MCF 10A (cell line): ENCODE measurements at regions not wholly inside any gene's neighbourhood (a gene's known extent, or its start where the extent isn't known, plus 50 kb on each side); places are given as distances from the start of the nearest gene placed in this dataset.

Experiments used
- BruUV-seq: library from RNA; stranded (reverse); fragments of 400-500 nt; replicated peaks from 2 replicates; lab custom pipeline; 2021; lab: Mats Ljungman, UMichigan
- CTCF ChIA-PET: fragments of 300-600 bp; sonication (Branson Sonifier 250); formaldehyde crosslinking; extraction: SDS; loops from one replicate; lab custom pipeline; 2021; ENCODE audit warnings: antibody characterized with exemption, inconsistent platforms; lab: Yijun Ruan, JAX
- POLR2A ChIA-PET: fragments of 300-600, 350-650 bp; sonication (Branson Sonifier 250); formaldehyde crosslinking; extraction: SDS; loops from one replicate; lab custom pipeline; 2020; ENCODE audit warnings: antibody characterized with exemption, inconsistent platforms; lab: Yijun Ruan, JAX
- DNase-seq: peaks from one replicate; pipeline ENCODE4 v3.0.0-alpha.2; 2018; ENCODE audit not compliant: unreplicated experiment
- H3K27ac Mint-ChIP-seq: one replicate; pipeline ENCODE4 v1.8.0; 2022; ENCODE audit warnings: mild to moderate bottlenecking, low read depth, mixed read lengths; ENCODE audit not compliant: unreplicated experiment
- H3K27me3 Mint-ChIP-seq: one replicate; pipeline ENCODE4 v1.8.0; 2022; ENCODE audit warnings: mixed read lengths; ENCODE audit not compliant: insufficient read depth, unreplicated experiment
- H3K36me3 Mint-ChIP-seq: one replicate; pipeline ENCODE4 v1.8.0; 2022; ENCODE audit warnings: mild to moderate bottlenecking, moderate library complexity, mixed read lengths; ENCODE audit not compliant: insufficient read depth, unreplicated experiment
- H3K4me1 Mint-ChIP-seq: one replicate; pipeline ENCODE4 v1.8.0; 2022; ENCODE audit warnings: mixed read lengths; ENCODE audit not compliant: insufficient read depth, unreplicated experiment
- H3K4me3 Mint-ChIP-seq: one replicate; pipeline ENCODE4 v1.8.0; 2022; ENCODE audit warnings: mild to moderate bottlenecking, moderate library complexity, mixed read lengths; ENCODE audit not compliant: unreplicated experiment
- H3K9me3 Mint-ChIP-seq: one replicate; pipeline ENCODE4 v1.8.0; 2022; ENCODE audit warnings: mixed read lengths; ENCODE audit not compliant: unreplicated experiment
- intact Hi-C: fragments of 100-400 bp; cut with micrococcal nuclease; formaldehyde crosslinking; loops from 2 replicates; pipeline ENCODE4 v1.14.1; 2022
- TF ChIP-seq, protein P1 (sequence below): fragments of 200-600 bp; IDR thresholded peaks from one replicate; pipeline ENCODE4 v1.8.0; 2022; ENCODE audit warnings: antibody characterized with exemption, mild to moderate bottlenecking; ENCODE audit not compliant: unreplicated experiment

DNA sequence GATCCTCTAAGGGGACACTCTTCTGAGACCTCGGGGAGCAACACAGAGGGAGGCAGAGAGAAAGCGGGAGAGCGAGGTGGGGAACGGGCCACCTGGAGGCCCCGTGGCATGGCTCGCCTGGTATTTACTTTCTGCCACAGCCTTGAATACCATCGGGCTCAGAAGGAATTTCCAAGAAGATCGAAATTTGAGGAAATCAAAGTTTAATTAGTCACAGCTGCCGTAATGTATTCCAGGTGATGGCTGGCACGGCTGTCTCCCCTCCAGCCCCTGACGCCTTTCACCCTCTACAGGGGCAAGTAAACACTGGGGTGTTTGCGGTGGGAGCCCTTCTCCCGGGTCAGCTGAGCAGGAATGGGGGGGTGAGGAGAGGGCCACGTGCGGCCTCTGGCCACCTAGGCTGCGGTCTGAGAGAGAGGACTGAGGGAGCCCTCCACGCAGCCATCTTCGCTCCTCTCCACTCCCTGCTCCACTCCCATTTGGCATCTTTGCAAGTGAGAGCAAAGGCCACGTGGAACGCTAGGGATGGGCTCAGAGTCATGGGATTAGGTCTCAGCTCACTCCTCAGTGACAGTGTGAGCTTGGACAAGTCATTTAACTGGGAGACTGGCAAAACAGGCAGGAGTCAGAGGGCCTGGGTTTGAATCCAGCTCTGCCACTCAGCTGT is 125.2 kb downstream of the SYF2 start:
- H3K36me3 Mint-ChIP-seq = no peaks in the 10 kb centered on the region
- H3K27me3 Mint-ChIP-seq = peaks cover 40% of the 10 kb centered on the region
- TF ChIP-seq, protein P1, sequence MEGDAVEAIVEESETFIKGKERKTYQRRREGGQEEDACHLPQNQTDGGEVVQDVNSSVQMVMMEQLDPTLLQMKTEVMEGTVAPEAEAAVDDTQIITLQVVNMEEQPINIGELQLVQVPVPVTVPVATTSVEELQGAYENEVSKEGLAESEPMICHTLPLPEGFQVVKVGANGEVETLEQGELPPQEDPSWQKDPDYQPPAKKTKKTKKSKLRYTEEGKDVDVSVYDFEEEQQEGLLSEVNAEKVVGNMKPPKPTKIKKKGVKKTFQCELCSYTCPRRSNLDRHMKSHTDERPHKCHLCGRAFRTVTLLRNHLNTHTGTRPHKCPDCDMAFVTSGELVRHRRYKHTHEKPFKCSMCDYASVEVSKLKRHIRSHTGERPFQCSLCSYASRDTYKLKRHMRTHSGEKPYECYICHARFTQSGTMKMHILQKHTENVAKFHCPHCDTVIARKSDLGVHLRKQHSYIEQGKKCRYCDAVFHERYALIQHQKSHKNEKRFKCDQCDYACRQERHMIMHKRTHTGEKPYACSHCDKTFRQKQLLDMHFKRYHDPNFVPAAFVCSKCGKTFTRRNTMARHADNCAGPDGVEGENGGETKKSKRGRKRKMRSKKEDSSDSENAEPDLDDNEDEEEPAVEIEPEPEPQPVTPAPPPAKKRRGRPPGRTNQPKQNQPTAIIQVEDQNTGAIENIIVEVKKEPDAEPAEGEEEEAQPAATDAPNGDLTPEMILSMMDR = no peak
- H3K4me3 Mint-ChIP-seq = no peak overlapping the region
- intact Hi-C loops = no loop called here
- CTCF ChIA-PET = interaction anchor here (0.6 kb wide), 1 partner anchor 109 kb away, joined by 3 read pairs; no protein-coding TSS in a partner anchor
- H3K9me3 Mint-ChIP-seq = peaks cover 16% of the 10 kb centered on the region
- H3K4me1 Mint-ChIP-seq = no peaks in the 10 kb centered on the region
- H3K27ac Mint-ChIP-seq = no peak overlapping the region
- BruUV-seq = no TSS peak
- POLR2A ChIA-PET = no interaction called here
- no peak for DNase-seq

DNA sequence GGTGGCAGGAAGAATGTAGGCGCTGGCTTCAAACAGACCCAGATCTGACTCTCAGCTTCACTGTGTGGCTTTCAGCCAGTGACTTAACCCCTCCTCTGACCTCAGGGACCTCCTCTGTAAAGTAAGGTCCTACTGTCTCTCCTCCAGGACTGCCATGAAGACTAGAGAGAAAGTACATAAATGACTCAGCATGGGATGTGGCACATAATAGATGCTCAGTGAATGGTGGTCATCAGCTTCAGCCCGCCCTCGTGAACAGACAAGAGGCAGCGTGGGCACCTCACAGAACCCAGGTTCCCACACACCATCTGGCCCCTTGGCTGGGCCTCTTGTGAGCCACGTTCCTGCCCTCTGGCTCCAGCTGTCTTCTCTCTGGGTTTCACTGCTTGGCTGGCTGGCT is 126.0 kb downstream of the SYF2 start:
- H3K9me3 Mint-ChIP-seq = peaks cover 16% of the 10 kb centered on the region
- no peak for DNase-seq
- ChIA-PET POLR2A (no interaction called here), CTCF (interaction anchor here (0.5 kb wide), 1 partner anchor 92 kb away, joined by 3 read pairs; no protein-coding TSS in a partner anchor)
- no peak overlapping the region for H3K4me3 Mint-ChIP-seq
- BruUV-seq = no TSS peak
- H3K4me1 Mint-ChIP-seq = no peaks in the 10 kb centered on the region
- no peaks in the 10 kb centered on the region for H3K36me3 Mint-ChIP-seq
- no peak overlapping the region for H3K27ac Mint-ChIP-seq
- H3K27me3 Mint-ChIP-seq = peaks cover 40% of the 10 kb centered on the region
- intact Hi-C loops = no loop called here
- TF ChIP-seq, protein P1 = no peak

DNA sequence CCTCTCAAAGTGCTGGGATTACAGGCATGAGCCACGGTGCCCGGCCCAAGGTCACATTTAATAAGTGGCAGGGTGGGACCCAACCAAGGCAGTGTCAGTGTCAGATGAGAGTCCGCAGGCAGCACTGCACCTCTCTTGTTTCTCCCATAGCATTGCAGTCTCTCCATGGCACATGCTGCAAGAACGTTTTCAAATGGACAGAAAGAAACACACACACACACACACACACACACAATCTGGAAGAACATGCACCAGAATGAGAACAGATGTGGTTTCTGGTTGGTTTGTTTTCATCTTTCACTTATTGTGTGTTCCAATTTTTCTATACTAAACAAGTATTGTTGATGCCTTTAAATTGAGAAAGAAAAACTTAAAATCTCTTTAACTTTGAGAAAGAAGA is 126.5 kb downstream of the SYF2 start:
- no TSS peak for BruUV-seq
- no peaks in the 10 kb centered on the region for H3K36me3 Mint-ChIP-seq
- H3K9me3 Mint-ChIP-seq = peaks cover 16% of the 10 kb centered on the region
- POLR2A ChIA-PET = no interaction called here
- DNase-seq = no peak
- intact Hi-C loops = no loop called here
- TF ChIP-seq, protein P1 = no peak
- H3K27me3 Mint-ChIP-seq = peaks cover 40% of the 10 kb centered on the region
- H3K4me3 Mint-ChIP-seq = no peak overlapping the region
- H3K4me1 Mint-ChIP-seq = no peaks in the 10 kb centered on the region
- CTCF ChIA-PET = interaction anchor here (0.5 to 1.2 kb wide), 2 partner anchors 68 to 91 kb away, joined by 3 read pairs; no protein-coding TSS in a partner anchor
- no peak overlapping the region for H3K27ac Mint-ChIP-seq

DNA sequence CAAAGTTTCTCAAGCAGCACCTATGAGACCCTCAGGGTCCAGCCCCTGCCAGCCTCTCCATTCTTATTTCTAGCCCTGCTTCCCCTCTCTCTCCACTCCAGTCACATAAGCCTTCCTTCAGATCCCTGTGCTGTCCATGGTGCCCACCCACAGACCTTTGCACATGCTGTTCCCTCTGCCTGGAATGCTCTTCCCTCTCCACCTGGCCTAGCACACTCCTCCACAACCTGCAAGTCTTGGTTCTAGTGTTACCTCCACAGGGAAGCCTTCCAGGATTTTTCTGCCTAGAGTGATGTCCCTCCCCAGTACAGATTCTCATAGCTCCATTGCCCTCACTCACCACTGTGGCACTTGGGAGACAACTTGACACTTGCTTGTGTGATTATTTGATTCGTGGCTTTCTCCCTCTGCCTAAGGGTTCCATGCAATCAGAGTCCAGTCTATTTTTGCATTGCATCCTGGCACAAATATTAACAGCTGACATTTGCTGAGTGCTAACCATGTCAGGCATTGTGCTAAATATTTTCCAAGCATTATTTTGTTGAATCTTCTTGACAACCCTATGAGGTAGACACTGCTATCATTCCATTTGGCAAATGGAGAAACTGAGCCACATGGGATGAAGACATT is 127.3 kb downstream of the SYF2 start:
- Mint-ChIP-seq H3K27me3 (peaks cover 40% of the 10 kb centered on the region), H3K9me3 (peaks cover 16% of the 10 kb centered on the region), H3K4me1 (no peaks in the 10 kb centered on the region), H3K27ac (no peak overlapping the region), H3K36me3 (no peaks in the 10 kb centered on the region), H3K4me3 (no peak overlapping the region)
- POLR2A ChIA-PET = no interaction called here
- CTCF ChIA-PET = interaction anchor here (0.6 to 1.2 kb wide), 2 partner anchors 67 to 204 kb away, joined by 3 read pairs; no protein-coding TSS in a partner anchor
- DNase-seq = no peak
- BruUV-seq = no TSS peak
- TF ChIP-seq, protein P1 = no peak
- intact Hi-C loops = no loop called here
